ENCODE measurements at regions not wholly inside any gene's neighbourhood (a gene's known extent, or its start where the extent isn't known, plus 50 kb on each side); places are given as distances from the start of the nearest gene placed in this dataset.
"Not testable (repeated sequence)": the region's sequence is repeated elsewhere in the genome, so short reads cannot be mapped to it uniquely, and the experiment has no call there.

DNA sequence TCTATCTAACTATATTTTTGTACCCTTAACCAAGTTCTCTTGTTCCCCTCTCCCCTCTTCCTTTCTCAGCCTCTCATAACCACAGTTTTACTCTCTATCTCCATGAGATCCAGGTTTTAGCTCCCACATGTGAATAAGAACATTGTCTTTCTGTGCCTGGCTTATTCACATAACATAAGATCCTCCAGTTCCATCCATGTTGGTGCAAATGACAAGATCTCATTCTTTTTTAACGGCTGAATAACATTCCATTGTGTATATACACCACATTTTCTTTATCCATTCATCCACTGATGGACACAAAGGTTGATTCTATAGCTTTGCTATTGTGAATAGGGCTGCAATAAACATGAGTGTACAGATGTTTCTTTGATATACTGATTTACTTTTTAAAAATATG lies 83.9 kb upstream of the TMEM178A start:
- Histone ChIP-seq H3K27ac (no peak overlapping the region), H3K27me3 (no peaks in the 10 kb centered on the region), H3K36me3 (no peaks in the 10 kb centered on the region), H3K9me3 (no peaks in the 10 kb centered on the region), H3K4me3 (no peak overlapping the region), H3K4me1 (peaks cover 0 to 10% of the 10 kb centered on the region in 2 donors)
- TF ChIP-seq, protein P1, sequence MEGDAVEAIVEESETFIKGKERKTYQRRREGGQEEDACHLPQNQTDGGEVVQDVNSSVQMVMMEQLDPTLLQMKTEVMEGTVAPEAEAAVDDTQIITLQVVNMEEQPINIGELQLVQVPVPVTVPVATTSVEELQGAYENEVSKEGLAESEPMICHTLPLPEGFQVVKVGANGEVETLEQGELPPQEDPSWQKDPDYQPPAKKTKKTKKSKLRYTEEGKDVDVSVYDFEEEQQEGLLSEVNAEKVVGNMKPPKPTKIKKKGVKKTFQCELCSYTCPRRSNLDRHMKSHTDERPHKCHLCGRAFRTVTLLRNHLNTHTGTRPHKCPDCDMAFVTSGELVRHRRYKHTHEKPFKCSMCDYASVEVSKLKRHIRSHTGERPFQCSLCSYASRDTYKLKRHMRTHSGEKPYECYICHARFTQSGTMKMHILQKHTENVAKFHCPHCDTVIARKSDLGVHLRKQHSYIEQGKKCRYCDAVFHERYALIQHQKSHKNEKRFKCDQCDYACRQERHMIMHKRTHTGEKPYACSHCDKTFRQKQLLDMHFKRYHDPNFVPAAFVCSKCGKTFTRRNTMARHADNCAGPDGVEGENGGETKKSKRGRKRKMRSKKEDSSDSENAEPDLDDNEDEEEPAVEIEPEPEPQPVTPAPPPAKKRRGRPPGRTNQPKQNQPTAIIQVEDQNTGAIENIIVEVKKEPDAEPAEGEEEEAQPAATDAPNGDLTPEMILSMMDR (IDR thresholded peaks at IDR 0.05): no peak
- no peak for DNase-seq (ENCODE audit: low spot score)

DNA sequence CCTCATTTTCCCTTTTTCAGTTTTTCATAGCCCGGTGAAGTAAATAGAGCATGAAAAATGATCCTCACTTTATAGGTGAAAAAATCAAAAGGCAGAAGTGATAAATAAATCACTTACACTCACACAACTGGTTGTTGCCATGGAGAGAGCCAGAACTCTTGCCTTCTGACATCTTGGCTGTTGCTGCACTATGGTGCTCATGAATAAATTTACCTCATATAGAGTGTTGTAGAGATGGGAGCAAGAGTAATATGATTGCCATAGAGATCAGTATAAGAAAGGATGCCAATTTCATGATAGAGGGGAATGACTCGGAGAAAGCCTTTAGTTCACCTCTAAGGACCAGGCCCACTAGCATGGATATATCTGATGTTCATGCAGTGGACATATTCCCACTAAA lies 82.5 kb upstream of the TMEM178A start:
- Histone ChIP-seq H3K36me3 (no peaks in the 10 kb centered on the region), H3K9me3 (no peaks in the 10 kb centered on the region), H3K27me3 (no peaks in the 10 kb centered on the region), H3K4me3 (no peak overlapping the region), H3K4me1 (peaks cover 0 to 10% of the 10 kb centered on the region in 2 donors), H3K27ac (no peak overlapping the region)
- no peak for DNase-seq (ENCODE audit: low spot score)
- TF ChIP-seq, protein P1 (IDR thresholded peaks at IDR 0.05): no peak

DNA sequence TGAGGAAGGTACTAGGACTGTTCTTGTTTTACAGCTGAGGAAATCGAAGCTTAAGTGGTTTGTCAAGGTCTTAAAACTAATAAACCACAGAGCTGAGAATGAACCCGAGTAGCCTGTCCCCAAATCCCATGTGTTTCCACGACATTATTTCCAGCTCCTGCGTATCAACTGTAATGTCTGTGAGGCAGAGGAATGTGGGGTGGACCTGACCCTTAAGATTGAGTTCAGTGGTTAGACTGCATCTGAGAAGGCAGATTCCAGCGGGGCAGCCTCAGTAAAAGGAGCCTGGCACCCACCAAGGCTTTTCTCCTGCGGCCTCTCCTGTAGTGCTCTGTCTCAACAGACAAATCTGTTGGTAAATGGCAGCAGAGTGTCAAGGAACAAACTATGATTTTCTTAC lies 81.9 kb upstream of the TMEM178A start:
- TF ChIP-seq, protein P1 (IDR thresholded peaks at IDR 0.05): no peak
- Histone ChIP-seq H3K9me3 (no peaks in the 10 kb centered on the region), H3K27ac (no peak overlapping the region), H3K4me1 (peaks cover 0 to 10% of the 10 kb centered on the region in 2 donors), H3K27me3 (no peaks in the 10 kb centered on the region), H3K36me3 (no peaks in the 10 kb centered on the region), H3K4me3 (no peak overlapping the region)
- DNase-seq (ENCODE audit: low spot score): no peak

DNA sequence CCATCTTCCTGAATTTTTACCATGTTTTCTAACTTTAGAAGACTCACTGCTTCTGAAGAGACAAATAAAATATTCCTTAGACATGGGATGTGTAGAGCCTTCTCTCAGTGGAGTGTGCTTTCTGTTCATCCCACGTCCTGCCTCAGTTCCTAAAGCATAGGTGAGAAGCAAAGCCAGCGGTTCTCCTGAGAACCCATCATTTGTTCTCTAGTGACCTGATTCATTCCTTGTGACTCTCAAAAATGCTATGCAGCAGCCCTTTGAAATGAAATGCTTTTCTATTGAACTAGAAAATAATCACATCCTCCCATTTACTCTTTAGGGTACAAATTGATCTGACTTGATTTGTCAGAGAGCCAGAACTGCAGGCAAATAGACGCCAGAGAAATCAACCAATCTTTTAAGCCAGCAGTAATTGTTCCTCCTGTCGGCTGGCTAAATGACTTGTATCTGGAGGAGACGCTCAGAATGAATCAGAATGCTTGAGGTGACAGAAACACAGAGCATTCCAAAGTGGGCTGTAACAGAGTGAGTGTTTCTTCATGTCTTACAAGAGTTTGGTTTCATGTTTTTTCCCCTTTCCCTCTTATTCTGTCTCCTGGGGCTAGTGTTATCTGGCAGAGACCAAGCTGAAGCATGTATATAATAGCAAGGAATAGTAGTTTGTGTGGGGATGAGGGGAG lies 81.3 kb upstream of the TMEM178A start:
- Histone ChIP-seq H3K36me3 (no peaks in the 10 kb centered on the region), H3K4me1 (peaks cover 0 to 10% of the 10 kb centered on the region in 2 donors), H3K4me3 (no peak overlapping the region), H3K27me3 (no peaks in the 10 kb centered on the region), H3K9me3 (no peaks in the 10 kb centered on the region), H3K27ac (no peak overlapping the region)
- TF ChIP-seq, protein P1 (IDR thresholded peaks at IDR 0.05): no peak
- no peak for DNase-seq (ENCODE audit: low spot score)

GRCh38 chr2:39585531-39585930 lies 80.2 kb upstream of the TMEM178A start:
- not testable (repeated sequence) for H3K4me3 ChIP-seq; H3K4me1 ChIP-seq; H3K27ac ChIP-seq; H3K27me3 ChIP-seq; H3K9me3 ChIP-seq; DNase-seq (ENCODE audit: low spot score); H3K36me3 ChIP-seq

GRCh38 chr2:39587168-39587567 lies 78.5 kb upstream of the TMEM178A start:
- Histone ChIP-seq H3K36me3 (no peaks in the 10 kb centered on the region), H3K4me1 (peaks cover 0 to 10% of the 10 kb centered on the region in 2 donors), H3K27ac (no peak overlapping the region), H3K4me3 (no peak overlapping the region), H3K27me3 (no peaks in the 10 kb centered on the region), H3K9me3 (no peaks in the 10 kb centered on the region)
- DNase-seq (ENCODE audit: low spot score): no peak
- TF ChIP-seq, protein P1 (IDR thresholded peaks at IDR 0.05): no peak
